ENCODE measurements at regions not wholly inside any gene's neighbourhood (a gene's known extent, or its start where the extent isn't known, plus 50 kb on each side); places are given as distances from the start of the nearest gene placed in this dataset.

GRCh38 chr9:135033487-135033886, 54.0 kb upstream of the OLFM1 start:
- ChIA-PET POLR2A (no interaction called here), CTCF (no interaction called here)
- H3K36me3 ChIP-seq (ENCODE audit: control insufficient read depth, insufficient read depth, low read length), result no peaks in the 10 kb centered on the region
- TF ChIP-seq CTCF (IDR thresholded peaks at IDR 0.05; ENCODE audit: insufficient read depth, low read depth, low read length), result no peak
- DNase-seq (ENCODE audit: low read depth), result no peak
- H3K27me3 ChIP-seq (ENCODE audit: control insufficient read depth, insufficient read depth, low read length), result no peaks in the 10 kb centered on the region
- H3K4me3 ChIP-seq (ENCODE audit: low read depth, low read length), result no peak overlapping the region

- Histone ChIP-seq H3K4me3 (ENCODE audit: low read depth, low read length) (no peak overlapping the region), H3K27me3 (ENCODE audit: control insufficient read depth, insufficient read depth, low read length) (no peaks in the 10 kb centered on the region), H3K36me3 (ENCODE audit: control insufficient read depth, insufficient read depth, low read length) (no peaks in the 10 kb centered on the region)
- no peak for TF ChIP-seq CTCF (IDR thresholded peaks at IDR 0.05; ENCODE audit: insufficient read depth, low read depth, low read length)
- DNase-seq (ENCODE audit: low read depth), result no peak
- ChIA-PET POLR2A (no interaction called here), CTCF (no interaction called here)
Measured at GRCh38 chr9:135034106-135034505, 53.4 kb upstream of the OLFM1 start.

GRCh38 chr9:135035781-135036760, 51.4 kb upstream of the OLFM1 start:
- no peak overlapping the region for H3K4me3 ChIP-seq (ENCODE audit: low read depth, low read length)
- H3K27me3 ChIP-seq (ENCODE audit: control insufficient read depth, insufficient read depth, low read length), result no peaks in the 10 kb centered on the region
- ChIA-PET CTCF (no interaction called here), POLR2A (no interaction called here)
- no peaks in the 10 kb centered on the region for H3K36me3 ChIP-seq (ENCODE audit: control insufficient read depth, insufficient read depth, low read length)
- no peak for TF ChIP-seq CTCF (IDR thresholded peaks at IDR 0.05; ENCODE audit: insufficient read depth, low read depth, low read length)
- no peak for DNase-seq (ENCODE audit: low read depth)

- Histone ChIP-seq H3K4me3 (ENCODE audit: low read depth, low read length) (no peak overlapping the region), H3K27me3 (ENCODE audit: control insufficient read depth, insufficient read depth, low read length) (no peaks in the 10 kb centered on the region; the same call in 1 of the 2 replicates), H3K36me3 (ENCODE audit: control insufficient read depth, insufficient read depth, low read length) (no peaks in the 10 kb centered on the region)
- DNase-seq (ENCODE audit: low read depth), result no peak
- POLR2A ChIA-PET, result no interaction called here
- no peak for TF ChIP-seq CTCF (IDR thresholded peaks at IDR 0.05; ENCODE audit: insufficient read depth, low read depth, low read length)
- CTCF ChIA-PET, result no interaction called here
Measured at GRCh38 chr9:135036861-135037465, 50.5 kb upstream of the OLFM1 start.

- Histone ChIP-seq H3K36me3 (ENCODE audit: control insufficient read depth, insufficient read depth, low read length) (no peaks in the 10 kb centered on the region), H3K4me3 (ENCODE audit: low read depth, low read length) (no peak overlapping the region), H3K27me3 (ENCODE audit: control insufficient read depth, insufficient read depth, low read length) (no peaks in the 10 kb centered on the region; the same call in 1 of the 2 replicates)
- no peak for DNase-seq (ENCODE audit: low read depth)
- ChIA-PET POLR2A (no interaction called here), CTCF (no interaction called here)
- TF ChIP-seq CTCF (IDR thresholded peaks at IDR 0.05; ENCODE audit: insufficient read depth, low read depth, low read length), result no peak
Measured at GRCh38 chr9:135037521-135038250, 49.8 kb upstream of the OLFM1 start.
